DMS153 treated with DMSO at 0.1 percent for 48 hours (cell line): ENCODE measurements at regions not wholly inside any gene's neighbourhood (a gene's known extent, or its start where the extent isn't known, plus 50 kb on each side); places are given as distances from the start of the nearest gene placed in this dataset.

Experiments
- DNase-seq: peaks from one replicate; lab custom pipeline; 2025; ENCODE audit not compliant: unreplicated experiment; lab: John Stamatoyannopoulos, UW

DNA sequence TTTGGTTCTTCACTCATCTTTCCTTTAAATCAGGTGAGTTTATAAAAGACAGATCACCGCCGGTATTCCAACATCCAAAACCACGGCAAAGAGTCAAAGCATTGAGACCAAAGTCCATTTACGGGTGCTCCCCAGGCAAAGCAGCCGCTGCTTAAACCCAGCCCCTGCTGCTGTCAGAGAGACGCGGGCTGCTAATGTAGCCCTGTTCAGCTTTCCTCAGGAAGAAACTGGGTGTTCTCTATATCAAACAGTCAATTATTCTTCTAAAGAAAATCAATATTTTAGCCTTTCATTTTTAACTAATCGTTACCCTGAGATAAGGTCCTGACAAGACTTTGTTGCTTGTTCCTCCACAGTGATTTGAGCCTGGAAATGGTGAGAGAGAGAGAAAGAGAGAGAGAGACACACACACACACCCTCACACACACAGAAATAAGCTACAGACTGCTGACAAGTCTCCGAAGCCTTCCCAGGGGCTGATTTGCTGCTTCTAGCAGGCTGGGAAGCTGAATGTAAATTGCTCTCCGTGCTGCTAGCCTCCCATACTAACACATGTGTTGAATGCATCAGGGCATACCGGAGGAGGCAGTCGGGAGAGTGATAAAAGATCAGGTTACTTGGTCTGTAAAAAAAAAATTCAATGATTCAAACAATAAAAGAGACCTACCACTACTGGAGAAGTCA, 183.0 kb upstream of the ANK3 start:
- DNase-seq: peak; percentile 15

DNA sequence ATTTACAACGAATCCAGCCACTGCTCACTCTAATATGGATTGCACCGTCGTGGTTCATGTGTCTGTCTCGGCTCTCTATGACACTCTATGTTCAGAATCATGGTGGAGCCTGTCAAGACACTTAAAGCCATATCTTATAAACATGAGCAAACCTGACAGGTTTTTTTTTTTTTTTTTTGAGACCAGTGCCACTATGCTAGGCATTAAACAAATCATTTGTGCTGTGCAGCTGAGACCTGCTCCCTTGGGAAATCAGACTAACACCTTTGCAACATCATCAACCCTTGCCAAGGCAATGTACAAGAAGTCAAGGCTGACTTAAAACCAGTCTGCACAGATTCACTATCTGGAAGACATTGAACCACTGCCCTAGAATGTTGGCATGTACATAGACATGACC, 181.2 kb upstream of the ANK3 start:
- no peak for DNase-seq

DNA sequence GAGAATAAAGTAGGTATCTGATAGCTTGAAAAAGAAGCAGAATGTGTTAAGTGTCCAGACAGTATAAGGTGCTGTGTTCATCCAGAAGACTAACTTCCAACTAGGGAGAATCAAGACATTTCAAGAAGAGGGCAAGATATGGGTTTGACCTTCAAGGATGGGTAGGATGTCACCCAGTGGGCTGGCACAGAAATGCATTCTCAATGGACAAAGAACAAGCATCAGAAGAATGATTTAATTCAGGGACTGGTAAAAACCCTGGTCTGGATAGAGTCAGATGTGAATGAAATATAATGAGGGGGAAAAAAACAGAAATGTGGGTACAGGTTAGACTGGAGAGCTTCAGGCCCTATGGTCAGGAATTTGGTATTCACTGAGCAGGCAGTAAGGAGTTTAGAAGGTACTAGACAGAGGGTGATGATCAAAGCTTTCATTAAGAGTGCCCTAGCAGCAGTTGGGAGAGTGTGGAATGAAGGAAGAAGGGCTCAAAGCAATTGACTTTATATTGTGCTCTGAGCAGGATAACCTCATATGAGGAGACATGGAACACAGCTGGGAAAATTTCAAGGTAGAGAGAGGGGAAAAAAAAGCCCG, 180.7 kb upstream of the ANK3 start:
- DNase-seq: no peak

DNA sequence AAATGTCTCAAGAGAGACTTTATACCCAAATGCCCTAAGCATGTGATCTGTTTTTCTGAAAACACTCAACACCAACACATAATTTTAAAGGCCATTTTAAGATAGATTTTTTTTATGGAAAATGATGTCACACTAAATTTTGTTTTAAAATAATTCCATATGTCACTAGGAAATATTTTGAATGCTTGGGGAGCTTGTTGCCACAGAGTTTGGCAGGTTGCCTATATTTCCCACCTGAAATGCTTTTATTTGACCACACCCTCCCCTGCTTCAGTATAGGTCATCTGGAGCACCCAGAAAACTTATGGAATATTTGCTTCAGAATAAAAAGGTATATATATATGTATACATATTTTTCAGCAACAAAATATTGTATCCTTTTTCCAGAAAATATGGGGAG, 180.0 kb upstream of the ANK3 start:
- DNase-seq: no peak

DNA sequence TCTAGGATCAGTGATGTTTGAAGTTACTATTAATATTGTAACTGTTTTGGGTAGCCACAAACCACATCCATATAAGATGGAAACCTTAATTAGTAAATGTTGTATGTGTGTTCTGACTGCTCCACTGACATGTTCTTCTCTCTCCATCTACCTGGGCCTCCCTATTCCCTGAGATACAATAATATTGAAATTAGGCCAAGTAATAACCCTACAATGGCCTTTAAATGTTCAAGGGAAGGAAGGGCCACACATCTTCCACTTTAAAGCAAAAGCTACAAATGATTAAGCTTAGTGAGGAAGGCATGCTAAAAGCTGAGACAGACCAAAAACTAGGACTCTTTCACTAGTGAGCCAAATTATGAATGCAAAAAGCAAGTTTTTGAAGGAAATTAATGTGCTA, 176.4 kb upstream of the ANK3 start:
- DNase-seq: no peak

DNA sequence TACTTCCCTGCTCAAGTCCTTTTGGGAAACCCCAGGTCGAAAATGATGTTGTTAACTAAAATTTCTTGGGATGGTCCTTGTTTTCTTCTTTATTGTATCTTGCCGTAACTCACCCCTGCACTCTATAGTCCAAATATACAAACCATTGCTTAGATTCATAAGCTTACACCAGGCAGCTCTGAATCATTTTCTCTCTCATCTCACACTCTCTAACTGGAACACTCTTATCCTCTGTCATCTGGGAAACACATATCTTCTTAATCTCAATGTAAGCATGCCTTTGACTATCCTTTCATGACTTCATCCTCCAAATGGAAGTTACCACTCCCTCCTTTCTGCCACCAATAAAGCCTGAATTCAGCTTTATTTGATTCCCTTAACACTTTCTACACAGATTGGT, 175.8 kb upstream of the ANK3 start:
- DNase-seq: no peak

DNA sequence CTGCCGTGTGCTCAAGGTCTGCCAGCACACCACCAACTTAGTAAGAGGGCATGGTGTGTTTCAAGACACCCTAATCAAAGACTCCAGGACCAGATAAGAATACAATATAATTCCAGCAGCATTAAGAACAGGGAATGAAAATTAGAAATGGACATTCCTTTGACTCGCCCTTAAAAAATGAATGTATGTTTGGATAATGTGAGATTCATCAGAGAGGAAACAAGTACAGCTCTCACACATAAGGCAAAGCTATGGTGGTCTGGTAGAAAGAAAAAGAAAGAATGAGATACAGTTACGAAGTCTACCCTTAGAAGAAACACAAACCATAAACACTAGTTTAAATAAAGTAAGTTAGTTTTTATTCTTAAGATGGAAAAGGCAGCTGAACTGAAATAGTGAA, 174.8 kb upstream of the ANK3 start:
- no peak for DNase-seq

DNA sequence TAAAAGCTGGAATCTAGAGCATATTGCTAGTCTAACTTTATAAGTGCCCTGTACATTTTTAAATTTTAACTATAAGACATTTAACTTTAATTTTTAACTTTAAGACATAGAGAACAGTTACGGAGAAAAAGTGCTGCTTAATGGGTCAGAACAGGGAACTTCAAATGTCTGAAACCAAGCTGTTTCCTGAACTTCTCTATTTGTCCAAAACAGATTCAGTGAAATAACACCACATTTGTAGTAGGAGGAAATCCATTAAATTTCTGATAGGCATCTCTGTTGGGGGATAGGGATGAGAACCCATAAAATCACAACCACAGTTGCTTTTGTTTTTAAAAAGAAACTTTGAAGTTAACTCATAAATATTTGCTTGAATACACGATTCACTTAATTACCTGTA, 170.8 kb upstream of the ANK3 start:
- DNase-seq: no peak

DNA sequence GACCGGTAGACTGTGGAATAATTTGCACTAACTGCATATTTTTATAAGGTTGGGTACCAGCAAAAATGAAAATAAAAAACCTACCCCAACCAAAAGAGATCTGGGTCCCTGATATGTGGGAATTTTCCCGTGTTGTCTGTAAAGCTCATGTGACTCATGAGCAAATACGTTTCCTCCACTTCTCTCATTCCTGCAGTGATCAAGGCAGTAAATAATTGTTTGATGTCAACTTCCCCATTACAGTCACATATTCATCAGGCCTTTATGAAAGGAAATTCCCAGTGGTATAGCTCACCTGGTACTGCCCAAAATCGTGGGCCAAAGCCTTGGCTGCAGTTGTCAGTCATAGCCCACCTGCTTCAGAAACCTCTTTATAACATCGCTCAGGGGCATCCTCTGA, 166.0 kb upstream of the ANK3 start:
- DNase-seq: no peak

DNA sequence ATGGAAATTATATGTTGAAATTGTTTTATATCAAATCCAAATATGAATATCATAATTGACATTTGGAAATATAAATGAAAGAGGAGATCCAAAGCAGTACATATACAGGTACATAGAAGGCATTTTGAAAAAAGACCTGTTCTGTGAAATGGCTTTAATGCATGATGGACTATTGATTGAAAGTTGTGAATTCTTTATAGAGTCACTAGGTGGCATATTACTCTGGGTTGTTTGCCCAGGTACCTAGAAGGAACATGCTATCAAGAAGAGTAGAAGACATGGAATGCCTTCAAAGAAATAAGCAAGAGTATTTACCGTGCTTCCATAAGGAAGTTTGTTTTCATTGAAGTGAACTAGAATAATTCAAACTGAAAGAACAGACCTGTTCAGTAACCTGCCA, 160.0 kb upstream of the ANK3 start:
- peak; percentile 30 for DNase-seq

DNA sequence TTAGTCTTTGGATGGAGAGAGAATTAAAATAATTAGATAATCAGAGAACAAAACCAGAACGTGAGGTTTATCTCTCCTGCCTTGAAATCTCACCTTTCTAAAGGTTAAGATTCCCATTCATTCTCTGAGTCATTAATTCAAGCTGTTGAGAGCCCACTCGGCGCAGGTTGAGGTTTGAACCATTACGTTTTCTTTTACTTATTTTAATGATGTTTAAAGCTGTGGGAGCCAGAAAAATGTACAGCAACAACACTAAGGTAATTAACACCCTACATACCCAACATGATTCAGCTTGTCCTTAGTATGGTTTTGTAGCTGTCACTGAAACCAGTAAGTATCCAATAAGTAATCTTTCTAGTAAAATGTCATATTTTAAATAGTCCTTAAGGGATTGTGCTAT, 153.0 kb upstream of the ANK3 start:
- no peak for DNase-seq

DNA sequence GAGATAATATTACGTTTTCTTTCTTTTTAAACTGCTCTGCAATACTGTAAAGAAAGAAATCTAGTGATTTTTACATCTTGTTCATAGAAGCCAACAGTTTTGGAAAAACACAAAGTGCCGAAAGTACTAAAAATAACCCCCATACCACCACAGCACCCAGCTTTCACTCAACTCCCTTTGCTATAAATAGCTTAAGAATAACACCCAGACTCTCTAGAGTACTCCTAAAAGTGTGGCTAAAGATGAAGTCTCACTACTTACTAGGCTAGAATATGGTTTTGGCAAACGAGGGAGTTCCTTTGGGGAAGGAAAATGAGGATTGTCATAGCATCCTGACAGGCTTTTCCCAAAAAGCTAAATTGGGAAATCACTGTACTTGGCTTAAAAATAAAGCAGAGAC, 151.8 kb upstream of the ANK3 start:
- no peak for DNase-seq

DNA sequence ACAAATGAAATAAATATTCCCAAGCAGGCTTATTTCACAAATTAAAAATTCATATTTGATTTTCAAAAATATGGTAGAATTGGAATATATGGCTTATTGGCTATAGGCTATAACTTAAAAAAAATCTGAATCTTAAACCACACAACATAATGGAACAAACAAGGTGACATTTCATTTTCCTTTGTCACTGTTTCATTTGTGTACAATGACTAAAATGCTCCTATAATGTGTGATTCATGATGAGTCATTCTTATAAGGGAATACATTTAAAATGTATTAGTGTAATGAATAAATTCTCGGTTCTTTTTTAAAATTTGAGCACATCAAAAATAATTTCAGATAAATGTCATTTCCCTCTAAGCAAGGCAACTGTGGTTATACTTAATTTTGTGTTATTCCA, 148.0 kb upstream of the ANK3 start:
- no peak for DNase-seq

DNA sequence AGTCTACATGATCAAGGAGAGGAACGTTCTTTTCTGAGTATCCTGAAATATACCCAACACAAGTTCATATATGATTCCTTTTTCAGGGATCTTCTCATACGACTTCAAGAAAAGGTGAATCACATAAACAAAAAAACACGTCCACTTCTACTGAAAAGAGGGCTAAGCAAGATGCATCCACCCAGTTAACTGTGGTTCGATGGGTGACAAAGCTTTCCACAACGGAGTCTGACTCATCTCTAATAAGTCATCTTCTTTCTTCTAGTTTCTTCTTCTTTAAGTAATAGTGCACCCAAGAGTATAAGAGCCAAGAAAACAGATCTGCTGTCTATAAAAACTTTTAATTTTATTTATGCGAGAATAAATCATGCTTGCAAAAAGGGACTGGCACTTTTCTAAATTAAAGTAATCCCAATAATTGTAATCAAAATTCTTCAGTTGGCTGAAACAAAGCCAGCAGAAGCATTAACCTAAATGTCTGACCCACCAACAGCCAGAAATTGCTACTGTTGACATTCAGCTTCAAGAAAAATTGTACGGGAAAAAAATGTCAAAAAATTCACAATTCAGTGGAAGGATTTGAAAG, 146.9 kb upstream of the ANK3 start:
- no peak for DNase-seq

DNA sequence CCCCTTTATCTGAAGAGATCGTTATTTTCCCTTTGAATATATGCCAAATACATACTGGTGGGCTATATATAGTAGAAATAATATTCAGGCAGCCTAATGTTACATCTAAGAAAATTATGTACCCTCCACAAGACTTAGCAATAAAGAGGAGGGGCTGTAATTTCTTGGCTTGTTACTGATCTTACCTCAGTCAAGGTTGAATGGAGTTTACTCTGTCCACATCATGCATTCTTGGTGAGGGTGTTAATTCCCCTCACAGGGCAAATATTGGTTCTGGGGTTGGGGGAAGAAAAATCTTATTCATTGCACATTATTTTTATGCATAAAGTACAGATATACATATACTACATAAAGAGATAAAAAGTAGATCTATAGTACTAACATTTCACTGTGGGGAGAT, 145.8 kb upstream of the ANK3 start:
- no peak for DNase-seq

DNA sequence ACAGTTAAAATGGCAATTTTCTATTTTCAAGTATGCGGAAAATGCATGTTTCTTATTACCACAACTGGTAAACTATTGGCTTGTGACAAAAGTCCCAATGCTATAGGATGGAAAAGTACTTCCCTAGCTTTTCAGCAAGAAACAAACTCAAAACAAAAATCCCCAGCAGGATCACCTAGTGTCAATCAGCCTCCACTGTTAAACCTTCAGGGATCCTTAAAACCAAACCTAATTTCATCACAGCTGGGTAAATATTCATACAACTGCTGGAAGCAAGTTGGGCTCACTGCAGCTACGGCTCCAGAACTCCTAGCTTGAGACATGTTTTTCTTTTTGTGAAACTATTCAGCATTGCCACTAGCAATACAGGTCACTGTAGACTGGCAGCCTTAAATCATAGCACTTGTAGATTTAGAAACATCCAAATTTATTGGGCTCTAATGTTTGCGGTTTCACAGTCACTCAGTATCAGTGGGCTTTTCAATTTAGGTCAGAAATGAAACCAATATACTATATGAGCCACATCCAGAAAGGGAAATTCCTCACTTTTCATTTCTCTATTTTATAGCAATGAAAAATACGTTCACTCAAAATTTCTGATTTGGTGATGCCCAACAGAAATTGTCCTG, 145.2 kb upstream of the ANK3 start:
- no peak for DNase-seq

DNA sequence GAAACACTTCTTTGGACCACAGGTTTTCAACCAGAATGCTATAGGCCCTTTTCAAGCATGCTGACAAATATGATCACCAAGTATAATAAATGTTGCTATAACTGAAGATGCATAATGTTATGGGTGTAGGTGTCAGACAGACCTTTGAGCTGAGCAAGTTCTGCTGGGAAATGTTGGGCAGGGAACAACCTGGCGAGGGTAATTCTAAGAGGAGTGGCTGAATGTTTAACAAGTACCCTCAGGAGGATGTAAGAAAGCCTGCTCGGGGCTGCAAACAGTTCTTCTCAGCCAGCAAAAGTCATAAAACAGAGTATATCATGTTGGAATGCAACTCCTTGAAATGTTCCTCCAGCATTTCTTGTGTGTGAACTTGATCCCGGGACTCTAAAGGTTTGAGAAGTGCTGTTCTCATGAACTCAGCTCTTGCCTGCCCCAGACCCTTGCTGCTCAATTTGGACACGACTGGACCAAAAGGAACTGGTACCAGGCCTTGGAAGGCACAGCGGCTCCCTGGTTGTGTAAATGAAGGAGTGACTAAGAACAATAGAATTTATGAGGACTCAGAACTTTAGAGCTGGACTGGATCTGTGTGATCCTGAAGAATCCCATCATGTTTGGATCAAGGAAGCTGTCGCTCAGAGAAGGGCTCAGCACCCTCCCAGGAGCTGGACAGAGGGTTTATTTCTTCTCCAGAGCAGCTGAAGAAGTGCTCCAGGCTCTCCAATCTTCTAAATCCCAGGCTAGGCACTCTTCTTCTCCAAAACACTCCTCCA, 143.2 kb upstream of the ANK3 start:
- no peak for DNase-seq

DNA sequence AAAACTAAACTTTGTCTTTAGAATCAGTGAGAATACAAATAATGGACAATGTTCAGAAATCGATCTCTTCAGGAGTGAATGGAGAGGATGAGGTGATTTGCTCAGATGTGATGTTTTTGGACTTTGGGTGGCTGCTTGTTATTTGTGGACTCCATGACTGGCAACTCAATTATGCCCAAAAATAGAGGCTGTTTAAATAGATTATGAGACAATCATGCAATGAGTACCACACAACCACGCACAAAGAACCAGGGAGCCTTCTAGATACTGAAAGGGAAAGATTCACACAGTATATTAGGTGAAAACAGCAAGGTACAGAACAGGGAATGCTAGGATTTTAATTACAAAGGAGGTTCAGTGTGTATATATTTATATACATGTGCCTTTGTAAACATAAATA, 141.3 kb upstream of the ANK3 start:
- DNase-seq: no peak

DNA sequence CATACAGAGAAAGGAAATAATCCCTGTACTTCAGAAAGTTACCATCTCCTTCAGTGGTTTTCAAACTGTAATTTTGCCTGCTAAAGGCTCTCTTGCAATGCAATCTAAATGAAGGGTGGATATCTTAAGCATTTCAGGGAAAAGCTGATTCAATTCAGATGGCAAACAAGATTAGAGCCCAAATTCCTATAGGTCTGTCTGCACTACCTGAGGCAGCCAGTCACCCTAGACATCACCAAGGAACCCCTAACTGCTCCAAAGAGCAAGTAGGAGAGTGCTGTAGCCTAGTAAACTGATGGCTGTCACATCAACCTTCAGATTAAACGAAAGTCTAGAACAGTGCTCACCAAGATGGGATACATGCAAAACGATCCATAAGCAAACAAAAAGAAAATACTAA, 138.0 kb upstream of the ANK3 start:
- no peak for DNase-seq

DNA sequence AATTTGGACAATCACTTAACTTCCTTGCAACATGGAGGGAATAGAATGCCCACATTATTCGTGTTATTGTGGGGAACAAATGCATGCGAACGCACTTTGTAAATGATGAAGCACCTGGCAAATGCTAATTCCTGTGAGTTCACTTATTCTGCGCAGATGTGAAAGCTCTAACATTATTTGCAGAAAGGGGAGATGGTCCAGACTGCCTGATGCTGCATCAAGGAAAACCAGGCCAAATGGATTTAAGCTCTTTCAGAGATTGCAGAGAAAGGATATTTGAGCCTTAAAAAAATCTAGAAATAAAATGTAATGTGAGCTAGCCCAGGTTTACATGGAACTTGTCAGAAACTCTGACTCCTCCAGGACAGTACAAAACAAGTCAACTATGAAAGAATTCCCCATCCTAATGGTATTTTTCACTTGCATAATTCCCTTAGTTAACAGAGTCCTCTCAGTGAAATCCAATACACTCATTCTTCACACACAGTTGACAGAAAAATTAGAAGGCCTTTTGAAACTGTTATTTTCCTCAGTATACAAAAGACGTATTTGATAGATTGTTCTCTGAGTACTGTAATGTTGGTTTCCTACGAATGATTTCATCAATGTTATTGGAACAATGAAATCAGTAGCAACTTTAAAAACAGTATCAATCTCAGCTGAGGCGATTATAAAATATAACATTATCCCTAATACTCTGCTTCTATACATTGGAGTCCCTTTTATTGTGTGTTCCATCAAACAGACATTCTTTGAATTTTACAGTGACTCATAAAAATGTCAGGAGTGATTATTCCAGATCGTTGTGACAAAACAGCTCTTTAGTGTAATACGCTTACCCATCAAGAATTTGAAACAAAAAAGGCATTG, 136.3 kb upstream of the ANK3 start:
- DNase-seq: no peak

DNA sequence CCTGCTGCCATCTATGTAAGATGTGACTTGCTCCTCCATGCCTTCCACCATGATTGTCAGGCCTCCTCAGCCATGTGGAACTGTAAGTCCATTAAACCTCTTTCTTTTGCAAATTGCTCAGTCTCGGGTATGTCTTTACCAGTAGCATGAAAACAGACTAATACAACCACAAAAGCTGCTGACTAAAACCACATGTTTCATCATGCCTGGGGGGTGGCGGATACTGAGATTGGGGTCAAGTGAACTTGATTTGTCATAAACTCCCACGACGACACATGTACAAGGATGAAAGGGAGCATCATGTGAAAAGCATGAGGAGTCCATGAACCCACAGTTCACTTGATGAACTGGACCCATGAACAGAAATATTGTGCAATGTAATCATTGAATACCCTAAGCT, 134.9 kb upstream of the ANK3 start:
- DNase-seq: no peak
